ENCODE measurements at regions not wholly inside any gene's neighbourhood (a gene's known extent, or its start where the extent isn't known, plus 50 kb on each side); places are given as distances from the start of the nearest gene placed in this dataset.

DNA sequence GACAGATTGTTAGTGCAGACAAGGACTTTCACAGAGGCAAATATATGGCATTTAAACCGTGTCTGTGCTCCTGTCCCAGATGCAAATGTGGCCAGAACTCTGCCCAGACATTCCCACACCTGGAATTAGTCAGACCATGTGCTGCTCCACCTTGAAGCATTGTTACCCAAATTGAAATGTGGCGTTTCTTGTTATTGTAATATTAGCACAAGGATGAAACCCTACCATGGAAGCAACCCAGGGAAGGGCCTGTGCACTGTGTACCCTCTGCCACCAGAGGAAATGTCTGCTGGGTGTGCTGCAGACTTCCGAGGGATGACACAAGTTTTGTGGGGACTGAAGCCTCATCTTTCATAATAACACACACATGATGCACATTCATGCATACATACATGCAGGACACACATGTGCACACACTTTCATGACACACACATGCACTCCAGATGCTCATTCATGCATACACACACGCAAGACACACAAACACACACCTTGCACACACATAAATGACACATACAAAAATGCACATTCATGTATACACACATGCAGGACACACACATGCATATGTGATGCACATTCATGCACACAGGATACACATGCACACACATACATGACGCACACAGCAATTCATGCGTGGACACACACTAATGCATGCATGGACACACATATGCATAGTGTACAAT, 133.2 kb upstream of the SNTG2 start:
- no peaks in the 10 kb centered on the region for H3K9me3 ChIP-seq (ENCODE audit: control insufficient read depth in 2 of 2, low read length in 2 of 2)
- H3K27me3 ChIP-seq (ENCODE audit: control insufficient read depth in 2 of 2, insufficient read depth in 2 of 2, low read length in 2 of 2): no peaks in the 10 kb centered on the region
- no peaks in the 10 kb centered on the region for H3K4me1 ChIP-seq (ENCODE audit: control insufficient read depth in 2 of 2, insufficient read depth in 2 of 2, low read length in 2 of 2)
- H3K27ac ChIP-seq (ENCODE audit: low read depth in 2 of 2, low read length in 2 of 2): no peak overlapping the region
- H3K4me3 ChIP-seq (ENCODE audit: low read length in 2 of 2): no peak overlapping the region
- H3K9ac ChIP-seq (ENCODE audit: low read depth in 1 of 2, low read length in 2 of 2): no peak overlapping the region
- no peaks in the 10 kb centered on the region for H3K36me3 ChIP-seq (ENCODE audit: control insufficient read depth in 2 of 2, insufficient read depth in 2 of 2, low read length in 2 of 2)

DNA sequence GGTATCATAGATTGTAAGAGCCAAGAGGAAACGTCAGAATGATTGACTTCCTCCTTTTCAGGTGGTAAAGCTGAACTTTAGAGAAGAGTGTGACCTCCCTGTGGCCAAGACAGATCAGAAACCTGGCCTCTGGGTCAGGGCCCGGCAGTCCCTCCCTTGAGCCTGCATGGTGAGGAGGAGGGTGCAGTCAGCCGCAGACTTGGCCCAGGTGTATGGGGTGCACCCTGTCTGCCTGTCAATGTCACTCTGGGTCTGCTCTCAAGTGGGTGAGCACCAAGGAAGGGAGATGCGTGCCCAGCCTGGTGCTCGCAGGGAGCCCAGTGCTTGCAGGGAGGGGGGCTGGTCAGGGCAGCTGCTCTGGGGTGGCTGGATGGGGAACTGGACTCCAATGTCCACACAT, 134.4 kb upstream of the SNTG2 start:
- Histone ChIP-seq H3K4me1 (ENCODE audit: control insufficient read depth in 2 of 2, insufficient read depth in 2 of 2, low read length in 2 of 2) (no peaks in the 10 kb centered on the region), H3K27ac (ENCODE audit: low read depth in 2 of 2, low read length in 2 of 2) (no peak overlapping the region), H3K9me3 (ENCODE audit: control insufficient read depth in 2 of 2, low read length in 2 of 2) (no peaks in the 10 kb centered on the region), H3K36me3 (ENCODE audit: control insufficient read depth in 2 of 2, insufficient read depth in 2 of 2, low read length in 2 of 2) (no peaks in the 10 kb centered on the region), H3K9ac (ENCODE audit: low read depth in 1 of 2, low read length in 2 of 2) (no peak overlapping the region), H3K27me3 (ENCODE audit: control insufficient read depth in 2 of 2, insufficient read depth in 2 of 2, low read length in 2 of 2) (no peaks in the 10 kb centered on the region), H3K4me3 (ENCODE audit: low read length in 2 of 2) (no peak overlapping the region)

DNA sequence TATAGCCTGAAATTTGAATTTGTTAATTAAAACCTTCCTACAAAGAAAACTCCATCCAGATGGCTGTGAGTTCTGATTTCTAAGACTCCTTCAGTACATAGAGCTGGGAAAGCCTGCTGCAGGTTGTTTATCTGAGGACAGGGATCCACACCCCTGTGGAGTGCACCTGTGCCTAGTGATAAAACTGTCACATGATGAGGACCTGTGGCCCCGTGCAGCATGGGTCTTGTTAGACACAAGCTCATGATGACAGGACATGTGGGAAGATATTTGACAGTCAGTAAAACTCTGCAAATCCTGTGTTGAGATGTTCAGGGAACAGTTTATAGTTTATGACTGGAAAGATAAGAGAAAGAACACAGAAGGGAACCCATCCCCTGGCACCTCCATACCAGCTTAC, 133.2 kb upstream of the TMEM18 start:
- no peak overlapping the region for H3K27ac ChIP-seq (ENCODE audit: low read depth in 2 of 2, low read length in 2 of 2)
- H3K27me3 ChIP-seq (ENCODE audit: control insufficient read depth in 2 of 2, insufficient read depth in 2 of 2, low read length in 2 of 2): no peaks in the 10 kb centered on the region
- H3K9ac ChIP-seq (ENCODE audit: low read depth in 1 of 2, low read length in 2 of 2): no peak overlapping the region
- H3K36me3 ChIP-seq (ENCODE audit: control insufficient read depth in 2 of 2, insufficient read depth in 2 of 2, low read length in 2 of 2): no peaks in the 10 kb centered on the region
- H3K9me3 ChIP-seq (ENCODE audit: control insufficient read depth in 2 of 2, low read length in 2 of 2): no peaks in the 10 kb centered on the region
- H3K4me1 ChIP-seq (ENCODE audit: control insufficient read depth in 2 of 2, insufficient read depth in 2 of 2, low read length in 2 of 2): no peaks in the 10 kb centered on the region
- no peak overlapping the region for H3K4me3 ChIP-seq (ENCODE audit: low read length in 2 of 2)

DNA sequence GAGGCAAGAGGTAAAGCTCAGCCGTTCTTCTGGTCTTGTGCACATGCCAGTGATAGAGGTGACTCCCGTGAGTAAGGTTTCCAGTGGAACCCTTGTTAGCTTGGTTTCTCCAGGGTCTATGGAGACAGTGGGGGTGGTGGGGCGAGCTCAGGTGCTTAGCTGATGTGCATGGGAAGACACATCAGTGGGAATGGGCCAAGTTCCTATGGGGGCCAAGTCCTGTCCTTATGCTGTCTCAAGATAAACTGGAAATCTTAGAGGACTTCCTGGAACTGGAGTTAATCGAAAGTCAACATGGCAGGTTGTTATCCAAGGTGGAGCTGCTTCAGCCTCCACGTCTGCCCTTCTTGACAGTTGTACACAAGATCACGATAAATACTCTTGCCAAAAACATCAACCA, 130.1 kb upstream of the TMEM18 start:
- Histone ChIP-seq H3K36me3 (ENCODE audit: control insufficient read depth in 2 of 2, insufficient read depth in 2 of 2, low read length in 2 of 2) (no peaks in the 10 kb centered on the region), H3K27ac (ENCODE audit: low read depth in 2 of 2, low read length in 2 of 2) (no peak overlapping the region), H3K4me1 (ENCODE audit: control insufficient read depth in 2 of 2, insufficient read depth in 2 of 2, low read length in 2 of 2) (no peaks in the 10 kb centered on the region), H3K4me3 (ENCODE audit: low read length in 2 of 2) (no peak overlapping the region), H3K27me3 (ENCODE audit: control insufficient read depth in 2 of 2, insufficient read depth in 2 of 2, low read length in 2 of 2) (no peaks in the 10 kb centered on the region), H3K9me3 (ENCODE audit: control insufficient read depth in 2 of 2, low read length in 2 of 2) (no peaks in the 10 kb centered on the region), H3K9ac (ENCODE audit: low read depth in 1 of 2, low read length in 2 of 2) (no peak overlapping the region)

DNA sequence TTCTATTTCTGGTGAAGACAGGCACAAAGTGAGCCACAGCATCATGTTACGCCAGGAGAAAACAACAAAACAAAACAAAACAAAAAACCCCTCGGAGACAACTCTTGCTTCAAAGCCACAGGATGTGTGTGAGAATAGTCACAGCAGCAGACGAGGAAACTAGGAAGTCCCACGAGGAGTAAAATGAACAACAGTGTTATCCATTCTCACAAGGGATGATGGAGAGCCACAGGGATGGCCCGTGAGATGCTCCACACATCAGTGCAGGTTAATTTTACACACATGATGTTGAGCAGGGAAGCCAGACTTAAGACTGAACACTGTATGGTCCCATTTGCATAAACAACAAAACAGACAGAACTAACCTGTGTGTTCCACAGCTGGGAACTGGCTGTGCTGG, 128.5 kb upstream of the TMEM18 start:
- no peak overlapping the region for H3K4me3 ChIP-seq (ENCODE audit: low read length in 2 of 2)
- H3K4me1 ChIP-seq (ENCODE audit: control insufficient read depth in 2 of 2, insufficient read depth in 2 of 2, low read length in 2 of 2): no peaks in the 10 kb centered on the region
- H3K36me3 ChIP-seq (ENCODE audit: control insufficient read depth in 2 of 2, insufficient read depth in 2 of 2, low read length in 2 of 2): no peaks in the 10 kb centered on the region
- no peaks in the 10 kb centered on the region for H3K27me3 ChIP-seq (ENCODE audit: control insufficient read depth in 2 of 2, insufficient read depth in 2 of 2, low read length in 2 of 2)
- H3K27ac ChIP-seq (ENCODE audit: low read depth in 2 of 2, low read length in 2 of 2): no peak overlapping the region
- no peak overlapping the region for H3K9ac ChIP-seq (ENCODE audit: low read depth in 1 of 2, low read length in 2 of 2)
- H3K9me3 ChIP-seq (ENCODE audit: control insufficient read depth in 2 of 2, low read length in 2 of 2): no peaks in the 10 kb centered on the region

DNA sequence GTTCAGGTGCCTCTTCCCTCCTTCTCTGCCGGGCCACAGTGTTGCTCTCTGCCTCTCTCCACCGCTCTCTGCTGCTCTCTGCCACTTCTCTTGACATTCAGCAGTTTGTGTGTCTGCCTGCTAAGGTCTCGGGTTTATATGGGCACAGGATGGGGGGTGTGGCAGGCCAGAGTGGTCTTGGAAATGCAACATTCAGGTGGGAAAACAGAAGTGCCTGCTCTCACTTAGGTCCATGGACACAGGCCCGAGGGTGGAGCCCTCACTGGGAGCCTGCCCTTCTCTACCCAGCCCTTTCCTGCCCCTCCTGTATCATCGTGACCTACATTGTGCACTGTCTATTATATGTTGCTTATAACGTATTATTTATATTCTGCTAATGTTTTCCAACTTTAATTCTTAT, 120.8 kb upstream of the TMEM18 start:
- H3K4me1 ChIP-seq (ENCODE audit: control insufficient read depth in 2 of 2, insufficient read depth in 2 of 2, low read length in 2 of 2): no peaks in the 10 kb centered on the region
- no peak overlapping the region for H3K27ac ChIP-seq (ENCODE audit: low read depth in 2 of 2, low read length in 2 of 2)
- no peak overlapping the region for H3K9ac ChIP-seq (ENCODE audit: low read depth in 1 of 2, low read length in 2 of 2)
- no peak overlapping the region for H3K4me3 ChIP-seq (ENCODE audit: low read length in 2 of 2)
- H3K9me3 ChIP-seq (ENCODE audit: control insufficient read depth in 2 of 2, low read length in 2 of 2): no peaks in the 10 kb centered on the region
- no peaks in the 10 kb centered on the region for H3K36me3 ChIP-seq (ENCODE audit: control insufficient read depth in 2 of 2, insufficient read depth in 2 of 2, low read length in 2 of 2)
- H3K27me3 ChIP-seq (ENCODE audit: control insufficient read depth in 2 of 2, insufficient read depth in 2 of 2, low read length in 2 of 2): no peaks in the 10 kb centered on the region

DNA sequence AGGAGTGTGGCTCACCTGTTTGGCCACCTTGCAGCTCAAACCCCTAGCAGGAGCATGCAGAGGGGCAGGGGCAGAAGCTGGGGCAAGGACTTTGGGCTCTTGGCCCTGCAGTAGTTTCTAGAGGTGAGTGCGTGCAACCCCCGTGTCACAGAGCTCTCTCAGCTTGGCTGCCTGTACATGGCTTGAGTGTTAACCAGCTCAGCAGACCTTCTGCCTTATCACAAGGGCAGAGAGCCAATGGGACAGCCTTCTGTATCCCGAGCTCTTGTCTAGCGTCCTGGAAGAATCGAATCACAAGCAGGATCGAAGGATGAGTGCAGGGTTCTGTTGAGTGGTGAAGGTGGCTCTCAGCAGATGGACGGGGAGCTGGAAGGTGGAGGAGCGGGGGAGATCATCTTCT, 120.3 kb upstream of the TMEM18 start:
- Histone ChIP-seq H3K27me3 (ENCODE audit: control insufficient read depth in 2 of 2, insufficient read depth in 2 of 2, low read length in 2 of 2) (no peaks in the 10 kb centered on the region), H3K4me1 (ENCODE audit: control insufficient read depth in 2 of 2, insufficient read depth in 2 of 2, low read length in 2 of 2) (no peaks in the 10 kb centered on the region), H3K9me3 (ENCODE audit: control insufficient read depth in 2 of 2, low read length in 2 of 2) (no peaks in the 10 kb centered on the region), H3K9ac (ENCODE audit: low read depth in 1 of 2, low read length in 2 of 2) (no peak overlapping the region), H3K36me3 (ENCODE audit: control insufficient read depth in 2 of 2, insufficient read depth in 2 of 2, low read length in 2 of 2) (no peaks in the 10 kb centered on the region), H3K4me3 (ENCODE audit: low read length in 2 of 2) (no peak overlapping the region), H3K27ac (ENCODE audit: low read depth in 2 of 2, low read length in 2 of 2) (no peak overlapping the region)

DNA sequence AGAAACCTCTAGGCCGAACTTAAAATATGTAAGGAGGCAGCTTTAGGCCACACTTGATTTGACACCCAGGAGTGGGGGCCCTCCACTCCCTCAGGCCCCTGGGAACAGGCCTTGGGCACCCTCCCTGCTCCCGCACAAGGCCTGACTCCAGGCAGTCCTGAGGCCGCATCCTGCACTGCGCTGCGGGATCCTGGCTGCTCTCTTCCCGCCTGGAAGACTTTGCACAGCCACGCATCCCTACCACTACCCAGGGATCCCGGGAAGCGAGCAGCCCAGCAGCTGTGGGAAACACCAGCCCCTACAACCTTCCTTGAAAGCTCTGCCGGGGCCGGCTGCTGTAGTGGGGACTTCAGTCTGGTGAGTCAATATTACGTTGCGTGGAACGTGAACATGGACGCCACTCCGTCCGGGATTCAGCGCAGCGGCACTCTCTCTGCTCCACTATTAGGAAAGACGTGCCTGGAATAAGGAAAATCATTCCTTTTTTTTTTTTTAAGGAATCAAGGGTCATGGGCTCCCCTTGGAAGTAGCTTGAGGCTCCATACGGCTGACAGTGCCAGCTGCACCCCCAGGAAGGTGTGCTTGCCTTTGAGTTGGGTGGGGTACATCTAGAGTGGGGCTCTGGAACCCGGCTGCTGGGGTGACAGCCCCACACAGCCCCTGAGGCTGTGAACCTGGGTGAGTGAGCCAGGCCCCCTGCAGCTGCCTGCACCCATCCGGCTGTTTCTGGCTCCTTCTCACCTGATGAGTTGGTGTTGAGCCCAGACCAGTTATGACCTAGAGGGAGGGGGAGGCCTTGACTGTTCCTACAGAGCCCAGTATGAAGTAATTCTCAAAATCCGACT, 119.2 kb upstream of the TMEM18 start:
- Histone ChIP-seq H3K27ac (ENCODE audit: low read depth in 2 of 2, low read length in 2 of 2) (no peak overlapping the region), H3K4me1 (ENCODE audit: control insufficient read depth in 2 of 2, insufficient read depth in 2 of 2, low read length in 2 of 2) (no peaks in the 10 kb centered on the region), H3K9me3 (ENCODE audit: control insufficient read depth in 2 of 2, low read length in 2 of 2) (no peaks in the 10 kb centered on the region), H3K9ac (ENCODE audit: low read depth in 1 of 2, low read length in 2 of 2) (no peak overlapping the region), H3K4me3 (ENCODE audit: low read length in 2 of 2) (no peak overlapping the region), H3K27me3 (ENCODE audit: control insufficient read depth in 2 of 2, insufficient read depth in 2 of 2, low read length in 2 of 2) (no peaks in the 10 kb centered on the region), H3K36me3 (ENCODE audit: control insufficient read depth in 2 of 2, insufficient read depth in 2 of 2, low read length in 2 of 2) (no peaks in the 10 kb centered on the region)

DNA sequence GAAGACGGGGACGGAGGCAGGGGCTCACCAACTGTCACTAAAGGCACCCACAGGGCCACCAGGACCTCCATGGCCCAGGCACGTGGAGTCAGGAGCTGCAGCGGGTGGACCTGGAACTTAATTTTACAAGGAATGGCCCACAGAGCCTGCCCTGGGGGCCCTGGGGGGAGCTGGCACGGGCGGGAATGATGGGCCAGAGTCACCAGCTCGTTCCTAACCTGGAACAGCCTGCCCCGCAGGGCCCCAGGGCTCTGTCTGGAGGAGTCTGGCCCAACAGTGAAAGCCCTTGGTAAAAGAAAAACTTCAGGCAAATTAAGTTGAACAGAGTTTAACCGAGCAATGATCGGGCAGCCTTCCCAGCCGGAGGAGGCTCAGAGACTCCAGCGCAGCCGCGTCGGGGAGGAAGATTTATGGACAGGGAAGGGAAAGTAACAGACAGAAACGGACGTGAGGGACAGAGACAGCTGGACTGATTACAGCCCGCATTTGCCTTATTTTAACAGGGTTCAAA, 118.4 kb upstream of the TMEM18 start:
- Histone ChIP-seq H3K27me3 (ENCODE audit: control insufficient read depth in 2 of 2, insufficient read depth in 2 of 2, low read length in 2 of 2) (no peaks in the 10 kb centered on the region), H3K4me3 (ENCODE audit: low read length in 2 of 2) (no peak overlapping the region), H3K9ac (ENCODE audit: low read depth in 1 of 2, low read length in 2 of 2) (no peak overlapping the region), H3K9me3 (ENCODE audit: control insufficient read depth in 2 of 2, low read length in 2 of 2) (no peaks in the 10 kb centered on the region), H3K36me3 (ENCODE audit: control insufficient read depth in 2 of 2, insufficient read depth in 2 of 2, low read length in 2 of 2) (no peaks in the 10 kb centered on the region), H3K4me1 (ENCODE audit: control insufficient read depth in 2 of 2, insufficient read depth in 2 of 2, low read length in 2 of 2) (no peaks in the 10 kb centered on the region), H3K27ac (ENCODE audit: low read depth in 2 of 2, low read length in 2 of 2) (no peak overlapping the region)

DNA sequence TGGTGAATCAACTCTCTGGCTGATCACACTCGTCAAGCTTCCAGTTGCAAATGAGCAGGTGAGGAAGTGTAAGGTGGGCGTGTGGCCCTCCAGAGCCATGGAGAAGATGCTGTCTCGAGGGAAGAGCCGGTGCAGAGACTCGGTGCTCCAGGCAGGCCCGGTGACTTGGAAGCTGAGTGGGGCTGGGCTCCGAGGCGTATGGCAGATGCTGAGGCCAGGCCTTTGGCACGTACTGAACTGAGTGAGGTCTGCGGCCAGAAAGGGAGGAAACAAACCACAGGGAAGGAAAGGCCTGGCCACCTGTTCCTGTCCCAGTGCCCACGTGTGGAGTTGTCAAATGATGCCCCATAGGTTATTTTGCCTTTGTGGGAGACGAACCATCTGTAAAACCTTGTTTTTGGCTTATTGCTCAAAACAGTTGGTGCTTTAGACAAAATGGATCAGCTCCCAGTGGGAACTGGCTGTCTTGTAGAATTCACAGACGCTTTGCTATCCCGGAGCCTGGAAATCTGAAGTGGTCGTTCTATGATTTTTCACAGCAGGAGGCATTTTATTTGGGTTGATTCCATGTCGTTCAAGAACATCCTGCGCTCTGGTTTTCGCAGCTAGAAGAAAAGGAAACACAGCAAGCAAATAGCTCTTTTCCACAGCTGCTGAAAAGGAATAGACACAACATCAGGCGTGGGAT, 117.5 kb upstream of the TMEM18 start:
- Histone ChIP-seq H3K9me3 (ENCODE audit: control insufficient read depth in 2 of 2, low read length in 2 of 2) (no peaks in the 10 kb centered on the region), H3K27ac (ENCODE audit: low read depth in 2 of 2, low read length in 2 of 2) (no peak overlapping the region), H3K9ac (ENCODE audit: low read depth in 1 of 2, low read length in 2 of 2) (no peak overlapping the region), H3K4me3 (ENCODE audit: low read length in 2 of 2) (no peak overlapping the region), H3K27me3 (ENCODE audit: control insufficient read depth in 2 of 2, insufficient read depth in 2 of 2, low read length in 2 of 2) (no peaks in the 10 kb centered on the region), H3K4me1 (ENCODE audit: control insufficient read depth in 2 of 2, insufficient read depth in 2 of 2, low read length in 2 of 2) (no peaks in the 10 kb centered on the region), H3K36me3 (ENCODE audit: control insufficient read depth in 2 of 2, insufficient read depth in 2 of 2, low read length in 2 of 2) (no peaks in the 10 kb centered on the region)

Measured in mucosa of rectum (tissue), 2 donors.